Thyroid gland (tissue), 4 donors: ENCODE measurements at regions not wholly inside any gene's neighbourhood (a gene's known extent, or its start where the extent isn't known, plus 50 kb on each side); places are given as distances from the start of the nearest gene placed in this dataset.
"Not testable (repeated sequence)": the region's sequence is repeated elsewhere in the genome, so short reads cannot be mapped to it uniquely, and the experiment has no call there.

Experiments used
- POLR2A ChIP-seq, 2 donors: fragments of 450-650 bp; IDR thresholded peaks; one replicate each; pipeline ENCODE4 v1.6.1; 2017; ENCODE audit warnings: antibody characterized with exemption in 2 of 2, mild to moderate bottlenecking in 2 of 2, moderate library complexity in 1 of 2
- TF ChIP-seq, protein P1 (sequence below), 6 experiments: fragments of 200-600 bp in 3 of 6; fragments of 450-650 bp in 3 of 6; sonication (generic) in 3 of 6; IDR thresholded peaks; one replicate each; pipeline ENCODE4 v1.5.1; 2016 to 2019; ENCODE audit warnings: antibody characterized with exemption in 6 of 6, mild to moderate bottlenecking in 2 of 6, inconsistent platforms in 1 of 6, moderate library complexity in 1 of 6

- TF ChIP-seq, protein P1, sequence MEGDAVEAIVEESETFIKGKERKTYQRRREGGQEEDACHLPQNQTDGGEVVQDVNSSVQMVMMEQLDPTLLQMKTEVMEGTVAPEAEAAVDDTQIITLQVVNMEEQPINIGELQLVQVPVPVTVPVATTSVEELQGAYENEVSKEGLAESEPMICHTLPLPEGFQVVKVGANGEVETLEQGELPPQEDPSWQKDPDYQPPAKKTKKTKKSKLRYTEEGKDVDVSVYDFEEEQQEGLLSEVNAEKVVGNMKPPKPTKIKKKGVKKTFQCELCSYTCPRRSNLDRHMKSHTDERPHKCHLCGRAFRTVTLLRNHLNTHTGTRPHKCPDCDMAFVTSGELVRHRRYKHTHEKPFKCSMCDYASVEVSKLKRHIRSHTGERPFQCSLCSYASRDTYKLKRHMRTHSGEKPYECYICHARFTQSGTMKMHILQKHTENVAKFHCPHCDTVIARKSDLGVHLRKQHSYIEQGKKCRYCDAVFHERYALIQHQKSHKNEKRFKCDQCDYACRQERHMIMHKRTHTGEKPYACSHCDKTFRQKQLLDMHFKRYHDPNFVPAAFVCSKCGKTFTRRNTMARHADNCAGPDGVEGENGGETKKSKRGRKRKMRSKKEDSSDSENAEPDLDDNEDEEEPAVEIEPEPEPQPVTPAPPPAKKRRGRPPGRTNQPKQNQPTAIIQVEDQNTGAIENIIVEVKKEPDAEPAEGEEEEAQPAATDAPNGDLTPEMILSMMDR (IDR thresholded peaks at IDR 0.05): not testable (repeated sequence)
- TF ChIP-seq POLR2A (IDR thresholded peaks at IDR 0.05): not testable (repeated sequence)
Measured at GRCh38 chr3:195987001-195987400, 78.7 kb upstream of the TNK2 start.
